Aorta (tissue), 5 donors: ENCODE measurements at regions not wholly inside any gene's neighbourhood (a gene's known extent, or its start where the extent isn't known, plus 50 kb on each side); places are given as distances from the start of the nearest gene placed in this dataset.

Experiments
- ATAC-seq: fragments of 200-7000 bp; cut with Tn5 transposase; one replicate; pipeline ENCODE4 v1.9.1; 2022; ENCODE audit warnings: moderate library complexity; ENCODE audit not compliant: low FRiP score
- DNase-seq, 2 donors: peaks; one replicate each; pipeline ENCODE4 v3.0.0-alpha.2; 2020
- H3K27ac ChIP-seq, 2 donors: one replicate each; pipeline ENCODE4 v1.5.1; 2013; ENCODE audit warnings: low read length in 2 of 2, mild to moderate bottlenecking in 2 of 2, moderate library complexity in 2 of 2, control low read depth in 1 of 2, inconsistent platforms in 1 of 2, low read depth in 1 of 2
- H3K27me3 ChIP-seq, 2 donors: one replicate each; pipeline ENCODE4 v1.6.1; 2013; ENCODE audit warnings: control low read depth in 1 of 2, low read length in 1 of 2, mild to moderate bottlenecking in 1 of 2, moderate library complexity in 1 of 2; ENCODE audit not compliant: insufficient read depth in 2 of 2, control insufficient read depth in 1 of 2
- H3K36me3 ChIP-seq, 2 donors: one replicate each; pipeline ENCODE4 v1.6.1; 2013; ENCODE audit warnings: control low read depth in 1 of 2, low read length in 1 of 2, mild to moderate bottlenecking in 1 of 2; ENCODE audit not compliant: insufficient read depth in 2 of 2, control insufficient read depth in 1 of 2
- H3K4me1 ChIP-seq, 2 donors: one replicate each; pipeline ENCODE4 v1.6.1; 2013; ENCODE audit warnings: low read length in 2 of 2, control low read depth in 1 of 2, mild to moderate bottlenecking in 1 of 2, moderate library complexity in 1 of 2; ENCODE audit not compliant: insufficient read depth in 2 of 2, control insufficient read depth in 1 of 2
- H3K4me3 ChIP-seq, 2 donors: one replicate each; pipeline ENCODE4 v1.5.1; 2013; ENCODE audit warnings: low read length in 2 of 2, control low read depth in 1 of 2, mild to moderate bottlenecking in 1 of 2
- H3K9me3 ChIP-seq: one replicate; pipeline ENCODE4 v1.6.1; 2013; ENCODE audit warnings: mild to moderate bottlenecking, low read length; ENCODE audit not compliant: control insufficient read depth
- WGBS, 2 donors: extraction: QIAGEN DNeasy Blood & Tissue Kit; methylation state at CpG; one replicate each; pipeline ENCODE4 v1.1.7; 2013; 5-methylcytosine and 5-hydroxymethylcytosine counted together
- intact Hi-C, 2 donors: fragments of 100-400 bp; cut with DNase I; formaldehyde crosslinking; loops; one replicate each; pipeline versions ENCODE4 v1.14.2 to v1.15.0; 2022
- donor health status: healthy with polysubstance abuse.
- donor health status: Bipolar disorder and iron deficiency.
- donor health status: DM: no; HTN: no; CAD: no.
- donor health status: DM: no; HTN: no; CAD: no.
- donor health status: DM: yes; HTN: yes; CAD: no.

DNA sequence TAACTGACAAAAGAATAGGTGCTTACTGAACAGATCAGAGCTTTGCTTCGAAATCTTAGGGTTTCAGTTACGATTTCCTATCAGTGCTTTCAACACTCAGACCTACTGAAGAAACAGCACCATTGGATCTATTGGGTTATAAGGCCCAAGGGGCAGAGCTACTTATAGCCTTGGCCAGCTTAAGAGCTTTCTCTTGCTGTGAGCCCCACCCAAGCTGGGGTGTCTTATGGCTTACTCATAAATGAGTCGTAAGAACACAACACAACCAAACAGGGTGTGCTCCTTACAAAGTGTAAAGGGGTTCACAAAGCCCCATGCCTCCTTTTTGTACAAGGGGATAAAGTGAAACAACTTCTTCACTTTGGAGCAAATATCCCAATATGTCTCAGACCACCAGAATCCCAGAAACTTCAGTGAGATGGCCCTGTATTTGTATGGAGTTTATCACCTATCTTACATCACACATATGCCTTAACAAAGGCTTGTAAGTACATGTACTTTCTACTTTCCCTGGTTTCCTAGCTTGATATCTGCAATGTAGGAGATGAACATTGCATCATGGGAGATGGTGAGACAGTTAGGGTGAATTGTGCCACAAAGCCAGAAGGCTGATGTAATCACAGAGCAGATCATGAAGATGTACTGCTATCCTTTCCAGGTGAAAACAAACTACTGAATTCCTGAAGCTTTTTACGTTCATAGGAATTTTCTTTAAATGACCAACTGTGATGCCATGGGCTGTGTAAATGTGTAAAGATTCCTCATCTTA is 115.5 kb upstream of the GLI2 start:
- intact Hi-C loops, result no loop called here
- no peak for ATAC-seq
- Histone ChIP-seq H3K4me1 (no peaks in the 10 kb centered on the region), H3K27me3 (no peaks in the 10 kb centered on the region), H3K36me3 (no peaks in the 10 kb centered on the region), H3K27ac (no peak overlapping the region), H3K4me3 (no peak overlapping the region), H3K9me3 (no peaks in the 10 kb centered on the region)
- peak in 1 of 2 donors; percentile 13 for DNase-seq
- WGBS, 2 donors, result 93% methylated on average over 4 of the region's 4 CpGs

DNA sequence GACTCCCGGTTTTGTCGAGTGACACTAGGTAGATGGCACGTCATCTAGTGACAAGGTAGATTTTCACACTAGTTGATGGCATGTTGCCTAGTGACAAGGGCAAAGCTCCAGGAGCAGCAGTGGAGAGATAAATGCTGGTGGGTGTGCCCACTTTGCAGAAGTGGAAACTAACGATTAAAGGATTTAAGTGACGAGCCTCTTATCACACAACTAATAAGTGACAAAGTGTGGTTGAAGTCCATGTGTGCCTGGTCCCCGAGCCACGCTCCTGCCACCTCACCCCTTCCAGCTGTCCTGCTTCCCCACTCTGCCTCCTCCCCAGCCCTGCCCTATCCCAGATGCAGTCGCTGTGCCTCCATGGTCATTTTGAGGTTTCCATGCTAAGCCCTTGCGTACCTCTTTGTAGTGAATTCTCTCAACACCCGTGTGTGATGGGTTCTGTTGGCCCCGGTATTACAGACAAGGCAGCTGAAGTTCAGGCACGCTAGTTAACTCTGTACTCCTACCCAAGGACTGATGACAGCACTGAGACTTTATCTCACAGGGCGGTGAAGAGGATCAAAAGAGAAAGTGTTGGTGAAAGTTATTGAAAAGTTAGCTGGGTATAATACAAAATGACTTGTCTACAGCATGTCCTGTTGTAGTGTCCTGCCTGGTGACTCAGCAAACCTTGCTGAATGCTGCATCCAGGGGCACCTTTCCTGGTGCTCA is 113.4 kb upstream of the GLI2 start:
- Histone ChIP-seq H3K4me3 (no peak overlapping the region), H3K27me3 (no peaks in the 10 kb centered on the region), H3K27ac (no peak overlapping the region), H3K9me3 (no peaks in the 10 kb centered on the region), H3K36me3 (no peaks in the 10 kb centered on the region), H3K4me1 (no peaks in the 10 kb centered on the region)
- WGBS, 2 donors, result 94 to 97% methylated on average over 13 of the region's 13 CpGs
- no peak for ATAC-seq
- intact Hi-C loops, result no loop called here
- peak in 1 of 2 donors; percentile 45 for DNase-seq

DNA sequence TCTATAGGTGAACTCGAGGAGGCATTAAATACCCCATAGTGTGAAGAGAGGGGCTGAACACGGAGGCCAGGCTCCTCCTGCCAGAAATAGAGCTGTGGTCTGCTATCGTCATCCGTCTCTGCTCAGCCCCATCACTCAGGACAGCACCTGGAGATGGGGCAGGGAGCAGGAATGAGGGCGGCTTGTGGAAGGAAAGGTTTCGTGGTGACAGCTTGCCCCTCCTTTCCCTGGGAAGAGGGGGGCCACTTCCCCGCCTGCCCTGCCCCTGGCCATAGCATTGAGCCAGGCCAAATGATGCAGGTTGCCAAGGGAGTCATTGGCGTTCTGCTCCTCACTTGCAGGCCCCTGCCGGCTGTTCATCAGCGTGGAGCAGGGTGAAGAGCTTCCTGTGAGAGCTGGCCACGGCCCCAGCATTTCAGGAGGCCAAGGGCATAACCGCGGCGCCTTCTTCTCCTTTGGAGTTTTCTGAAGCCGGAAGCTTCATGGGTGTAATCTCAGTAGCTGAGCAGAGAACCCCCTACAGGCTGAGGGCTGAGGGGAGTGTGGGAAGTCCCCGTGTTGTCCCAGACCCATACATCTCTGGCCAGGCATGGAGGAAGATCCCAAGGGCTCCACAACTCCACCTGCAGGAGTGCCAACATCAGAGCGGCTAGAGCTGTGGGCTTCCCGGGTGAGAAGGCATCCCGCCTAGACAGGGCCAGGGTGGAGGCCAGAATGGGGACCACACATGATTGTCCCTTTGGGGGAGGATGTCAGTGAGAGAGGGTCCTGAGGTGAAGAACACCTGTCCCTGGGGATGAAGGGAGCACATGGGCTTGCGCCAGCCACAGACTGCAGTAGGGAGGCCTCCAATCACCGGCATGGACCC is 112.5 kb upstream of the GLI2 start:
- intact Hi-C loops, result no loop called here
- no peak for ATAC-seq
- no peaks in the 10 kb centered on the region for H3K9me3 ChIP-seq
- peak in 1 of 2 donors; percentile 70 for DNase-seq
- H3K36me3 ChIP-seq, result no peaks in the 10 kb centered on the region
- 54 to 65% methylated on average over 21 of the region's 21 CpGs for WGBS, 2 donors
- H3K4me3 ChIP-seq, result no peak overlapping the region
- no peaks in the 10 kb centered on the region for H3K27me3 ChIP-seq
- H3K4me1 ChIP-seq, result no peaks in the 10 kb centered on the region
- H3K27ac ChIP-seq, result no peak overlapping the region

DNA sequence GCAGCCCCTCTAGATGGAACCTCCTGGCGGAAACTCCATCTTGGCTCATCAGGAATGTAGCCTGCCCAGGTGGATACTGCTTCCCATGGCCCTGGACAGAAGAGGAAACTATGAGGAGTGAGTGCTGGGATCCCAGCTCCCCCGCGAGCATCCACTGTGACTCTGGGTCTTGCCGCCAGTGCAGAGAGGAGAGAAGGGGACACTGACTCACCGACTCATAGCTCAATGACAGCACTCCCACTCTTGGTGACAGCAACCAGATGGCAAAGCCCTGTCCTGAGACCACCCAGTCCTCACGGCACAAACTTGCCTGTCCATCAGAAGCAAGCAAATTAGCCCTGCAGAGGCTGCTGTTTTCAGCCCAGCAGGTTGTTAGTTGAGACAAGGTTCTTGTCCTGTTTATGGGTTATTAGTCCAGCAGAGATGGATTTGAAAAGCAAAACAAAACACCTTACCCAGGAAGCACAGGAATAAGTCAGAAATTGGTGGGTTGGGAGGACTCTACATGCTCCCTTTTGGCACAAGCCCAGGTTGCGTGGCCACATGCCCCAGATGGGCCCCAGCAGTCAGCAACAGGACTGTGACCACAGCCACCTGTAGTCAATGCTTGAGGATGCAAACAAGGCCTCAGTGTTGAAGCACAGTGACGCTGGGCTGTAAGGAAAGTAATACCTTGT is 111.5 kb upstream of the GLI2 start:
- intact Hi-C loops, result no loop called here
- no peak for ATAC-seq
- Histone ChIP-seq H3K9me3 (no peaks in the 10 kb centered on the region), H3K36me3 (no peaks in the 10 kb centered on the region), H3K27me3 (no peaks in the 10 kb centered on the region), H3K27ac (no peak overlapping the region), H3K4me1 (no peaks in the 10 kb centered on the region), H3K4me3 (no peak overlapping the region)
- WGBS, 2 donors, result 82 to 83% methylated on average over 8 of the region's 8 CpGs
- no peak for DNase-seq

DNA sequence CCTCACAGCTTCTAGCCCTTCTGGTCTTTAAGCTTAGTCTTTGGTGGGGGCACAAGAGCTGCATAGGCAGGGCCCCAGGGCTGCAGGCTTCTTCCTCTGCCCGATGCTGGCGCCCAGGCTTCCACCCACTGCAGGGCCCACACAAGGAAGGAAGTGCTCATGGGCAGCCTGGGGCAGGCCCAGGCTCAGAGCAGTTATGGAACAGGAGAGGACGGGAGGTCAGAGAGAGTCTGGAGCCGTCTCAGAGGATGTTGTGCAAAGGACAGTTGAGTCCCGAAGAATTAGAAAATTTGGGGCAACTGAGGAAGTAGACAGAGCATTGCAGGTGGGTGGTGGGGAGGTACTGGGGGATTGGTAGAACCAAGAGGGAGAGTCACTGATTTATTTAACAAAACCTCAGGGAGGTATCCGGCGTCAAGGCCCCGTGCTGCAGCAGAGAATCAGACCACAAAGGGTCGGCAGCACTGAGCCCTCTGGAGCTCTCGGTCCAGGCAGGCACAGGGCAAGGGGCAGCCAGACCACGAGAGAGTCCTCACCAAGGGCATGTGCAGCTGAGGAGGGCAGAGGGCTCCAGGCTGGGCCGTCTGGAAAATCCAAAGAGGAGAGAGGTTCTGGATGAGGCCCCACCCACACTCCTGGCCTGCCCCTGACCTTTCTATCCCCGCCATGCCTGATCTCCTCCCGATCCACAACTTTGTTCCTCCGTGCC is 110.8 kb upstream of the GLI2 start:
- DNase-seq, result peak in 1 of 2 donors; percentile 62
- ATAC-seq, result no peak

DNA sequence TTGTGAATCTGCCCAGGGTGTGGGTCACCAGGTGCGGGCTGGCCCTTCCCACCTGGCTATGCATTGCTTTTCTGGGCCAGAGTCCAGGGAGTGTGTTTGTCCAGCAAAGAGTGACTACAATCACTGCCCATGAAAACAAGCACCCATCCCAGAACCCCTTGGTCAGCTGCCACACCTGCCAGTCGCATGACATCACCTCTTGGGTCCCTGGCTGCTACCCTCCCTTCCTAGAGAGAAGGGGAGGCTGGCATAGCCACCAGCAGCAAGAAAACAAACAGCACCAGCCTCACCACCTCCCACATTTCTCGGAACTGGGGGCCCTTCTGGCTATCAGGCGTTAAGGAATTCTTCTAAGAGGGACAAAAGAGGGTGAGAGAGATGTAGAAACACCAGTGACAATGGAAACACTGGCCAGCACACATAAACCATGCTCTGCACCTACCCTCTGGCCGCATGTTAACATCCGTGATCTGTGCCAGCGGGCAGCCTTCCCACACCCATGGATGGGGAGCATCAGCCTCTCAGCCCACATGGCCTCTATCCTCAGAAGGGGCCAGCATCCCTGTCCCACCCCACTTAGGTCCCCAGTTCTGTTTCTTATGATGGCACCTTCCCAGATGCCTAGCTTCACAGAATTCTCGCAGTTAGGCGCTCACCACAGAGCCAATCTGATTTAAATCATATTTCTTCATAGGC is 109.7 kb upstream of the GLI2 start:
- 21 to 23% methylated on average over 9 of the region's 9 CpGs for WGBS, 2 donors
- peak; percentile 68 to 85 for DNase-seq
- Histone ChIP-seq H3K9me3 (no peaks in the 10 kb centered on the region), H3K27ac (peak overlapping the region in 1 of 2 donors; percentile 4), H3K27me3 (no peaks in the 10 kb centered on the region), H3K4me3 (no peak overlapping the region), H3K4me1 (no peaks in the 10 kb centered on the region), H3K36me3 (no peaks in the 10 kb centered on the region)
- intact Hi-C loops, result no loop called here
- ATAC-seq, result peak; percentile 70

More for the DNA sequence above, 110.8 kb upstream of the GLI2 start:
- no peaks in the 10 kb centered on the region for H3K4me1 ChIP-seq
- no peaks in the 10 kb centered on the region for H3K9me3 ChIP-seq
- WGBS, 2 donors, result 78% methylated on average over 15 of the region's 15 CpGs
- H3K27ac ChIP-seq, result no peak overlapping the region
- intact Hi-C loops, result no loop called here
- no peak overlapping the region for H3K4me3 ChIP-seq
- no peaks in the 10 kb centered on the region for H3K36me3 ChIP-seq
- H3K27me3 ChIP-seq, result no peaks in the 10 kb centered on the region

DNA sequence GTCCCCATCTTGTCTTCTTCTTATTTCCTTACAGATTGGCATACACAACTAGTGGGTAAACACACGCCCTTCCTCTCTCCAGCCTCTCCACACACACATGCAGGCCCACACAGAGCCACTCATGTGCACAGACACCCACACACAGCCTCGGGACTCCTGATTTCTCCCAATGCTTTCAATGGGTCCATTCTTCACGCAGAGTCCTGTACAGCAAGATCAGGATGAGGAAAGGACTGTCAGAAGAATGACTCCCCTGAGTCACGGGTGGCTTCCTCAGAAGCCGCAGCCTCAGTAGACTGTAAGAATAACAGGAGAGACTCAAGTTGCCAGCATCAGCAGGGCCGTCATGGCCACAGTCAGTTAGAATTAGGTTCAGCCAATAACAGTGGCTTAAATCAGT is 109.1 kb upstream of the GLI2 start:
- H3K9me3 ChIP-seq, result no peaks in the 10 kb centered on the region
- H3K4me1 ChIP-seq, result no peaks in the 10 kb centered on the region
- no peaks in the 10 kb centered on the region for H3K36me3 ChIP-seq
- no peaks in the 10 kb centered on the region for H3K27me3 ChIP-seq
- intact Hi-C loops, result no loop called here
- no peak for ATAC-seq
- no peak for DNase-seq
- peak overlapping the region in 1 of 2 donors; percentile 4 for H3K27ac ChIP-seq
- WGBS, 2 donors, result 38 to 48% methylated on average over 6 of the region's 6 CpGs
- H3K4me3 ChIP-seq, result no peak overlapping the region
